ENCODE measurements at regions not wholly inside any gene's neighbourhood (a gene's known extent, or its start where the extent isn't known, plus 50 kb on each side); places are given as distances from the start of the nearest gene placed in this dataset.

DNA sequence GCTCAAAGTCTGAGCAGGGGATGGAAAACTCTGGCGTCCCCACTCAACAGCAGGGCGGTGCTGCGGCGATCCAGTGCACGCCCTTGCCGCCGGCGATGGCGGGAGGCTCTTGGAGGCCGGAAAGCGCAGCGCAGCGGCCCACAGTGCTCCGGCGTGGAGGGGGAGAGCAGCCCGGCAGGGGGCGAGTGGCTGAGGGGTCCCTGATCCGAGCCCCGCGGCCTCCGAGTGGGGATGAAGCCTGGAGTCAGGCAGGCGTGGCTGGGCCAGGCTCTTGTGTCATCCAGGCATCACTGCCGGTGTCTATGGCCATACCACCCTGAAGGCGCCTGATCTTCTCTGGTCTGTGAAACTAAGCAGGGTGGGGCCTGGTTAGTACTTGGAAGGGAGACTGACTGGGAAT is 183.1 kb downstream of the ALG10 start:
- no peak for TF ChIP-seq SUZ12 (IDR thresholded peaks at IDR 0.05; ENCODE audit: extremely low read depth, insufficient read depth, insufficient read length)
- TF ChIP-seq YY1 (IDR thresholded peaks at IDR 0.05; ENCODE audit: insufficient read depth, insufficient read length), result no peak
